Vagina (tissue), 2 donors: ENCODE measurements at regions not wholly inside any gene's neighbourhood (a gene's known extent, or its start where the extent isn't known, plus 50 kb on each side); places are given as distances from the start of the nearest gene placed in this dataset.

Experiments used
- POLR2A ChIP-seq, 2 donors: fragments of 450-650 bp; IDR thresholded peaks; one replicate each; pipeline ENCODE4 v1.6.1; 2017; ENCODE audit warnings: antibody characterized with exemption in 2 of 2, mild to moderate bottlenecking in 2 of 2, moderate library complexity in 2 of 2
- POLR2AphosphoS5 ChIP-seq, 2 donors: sonication (generic); formaldehyde crosslinking; IDR thresholded peaks; one replicate each; pipeline ENCODE4 v1.9.0; 2017; ENCODE audit warnings: antibody characterized with exemption in 2 of 2, mild to moderate bottlenecking in 2 of 2, low read depth in 1 of 2; ENCODE audit not compliant: insufficient read depth in 1 of 2
- TF ChIP-seq, protein P1 (sequence below), 3 experiments: fragments of 450-650 bp in 2 of 3; fragments of 200-600 bp in 1 of 3; sonication (generic) in 1 of 3; IDR thresholded peaks; one replicate each; pipeline ENCODE4 v1.5.1; 2017 to 2019; ENCODE audit warnings: antibody characterized with exemption in 3 of 3, mild to moderate bottlenecking in 2 of 3, moderate library complexity in 2 of 3

GRCh38 chr10:78702186-78702585 is 366.6 kb upstream of the ZMIZ1 start:
- TF ChIP-seq, protein P1, sequence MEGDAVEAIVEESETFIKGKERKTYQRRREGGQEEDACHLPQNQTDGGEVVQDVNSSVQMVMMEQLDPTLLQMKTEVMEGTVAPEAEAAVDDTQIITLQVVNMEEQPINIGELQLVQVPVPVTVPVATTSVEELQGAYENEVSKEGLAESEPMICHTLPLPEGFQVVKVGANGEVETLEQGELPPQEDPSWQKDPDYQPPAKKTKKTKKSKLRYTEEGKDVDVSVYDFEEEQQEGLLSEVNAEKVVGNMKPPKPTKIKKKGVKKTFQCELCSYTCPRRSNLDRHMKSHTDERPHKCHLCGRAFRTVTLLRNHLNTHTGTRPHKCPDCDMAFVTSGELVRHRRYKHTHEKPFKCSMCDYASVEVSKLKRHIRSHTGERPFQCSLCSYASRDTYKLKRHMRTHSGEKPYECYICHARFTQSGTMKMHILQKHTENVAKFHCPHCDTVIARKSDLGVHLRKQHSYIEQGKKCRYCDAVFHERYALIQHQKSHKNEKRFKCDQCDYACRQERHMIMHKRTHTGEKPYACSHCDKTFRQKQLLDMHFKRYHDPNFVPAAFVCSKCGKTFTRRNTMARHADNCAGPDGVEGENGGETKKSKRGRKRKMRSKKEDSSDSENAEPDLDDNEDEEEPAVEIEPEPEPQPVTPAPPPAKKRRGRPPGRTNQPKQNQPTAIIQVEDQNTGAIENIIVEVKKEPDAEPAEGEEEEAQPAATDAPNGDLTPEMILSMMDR (IDR thresholded peaks at IDR 0.05), result no peak
- no peak for TF ChIP-seq POLR2A (IDR thresholded peaks at IDR 0.05)
- TF ChIP-seq POLR2AphosphoS5 (IDR thresholded peaks at IDR 0.05; ENCODE audit: insufficient read depth in 1 of 2, low read depth in 1 of 2), result no peak
